Chondrocyte (in vitro differentiated cells): ENCODE measurements at regions not wholly inside any gene's neighbourhood (a gene's known extent, or its start where the extent isn't known, plus 50 kb on each side); places are given as distances from the start of the nearest gene placed in this dataset.

ENCODE experiments used
- DNase-seq: peaks from one replicate; pipeline ENCODE4 v3.0.0; 2021; ENCODE audit warnings: mixed read lengths, low spot score
- H3K27ac Mint-ChIP-seq: one replicate; pipeline ENCODE4 v1.8.0; 2021; ENCODE audit warnings: mild to moderate bottlenecking, moderate library complexity, mixed read lengths; ENCODE audit not compliant: unreplicated experiment
- H3K27me3 Mint-ChIP-seq: 2 replicates; pipeline ENCODE4 v1.8.0; 2021; ENCODE audit warnings: low read depth, mixed read lengths
- H3K36me3 Mint-ChIP-seq: 2 replicates; pipeline ENCODE4 v1.8.0; 2021; ENCODE audit warnings: low read depth, mixed read lengths
- H3K4me1 Mint-ChIP-seq: 2 replicates; pipeline ENCODE4 v1.8.0; 2021; ENCODE audit warnings: low read depth, mild to moderate bottlenecking, mixed read lengths
- H3K4me3 Mint-ChIP-seq: one replicate; pipeline ENCODE4 v1.8.0; 2021; ENCODE audit warnings: mild to moderate bottlenecking, moderate library complexity, mixed read lengths; ENCODE audit not compliant: unreplicated experiment
- H3K9me3 Mint-ChIP-seq: 2 replicates; pipeline ENCODE4 v1.8.0; 2021; ENCODE audit warnings: low read depth, mixed read lengths
- TF ChIP-seq, protein P1 (sequence below): fragments of 200-600 bp; sonication (generic); IDR thresholded peaks from 2 replicates; pipeline ENCODE4 v1.5.0; 2021; ENCODE audit warnings: antibody characterized with exemption, mild to moderate bottlenecking, moderate library complexity

DNA sequence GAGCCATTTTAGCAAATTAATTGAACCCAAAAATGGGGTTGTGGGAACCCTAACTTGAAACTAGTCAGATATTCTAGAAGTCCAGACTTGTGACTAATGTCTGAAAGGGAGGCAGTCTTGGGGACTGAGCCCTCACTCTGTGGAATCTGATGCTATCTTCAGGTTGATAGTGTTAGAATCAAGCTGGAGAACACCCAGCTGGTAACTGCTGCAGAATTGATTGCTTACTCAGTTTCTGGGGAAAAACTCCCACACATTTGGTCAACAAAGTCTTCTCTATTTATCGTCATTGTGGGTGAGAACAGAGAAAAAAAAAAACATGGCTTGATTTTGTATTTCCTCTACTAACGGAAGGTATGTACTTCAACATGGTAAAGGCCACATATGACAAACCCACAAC lies 1925.8 kb upstream of the CELF4 start:
- no peaks in the 10 kb centered on the region for H3K4me1 Mint-ChIP-seq
- no peaks in the 10 kb centered on the region for H3K27me3 Mint-ChIP-seq
- H3K4me3 Mint-ChIP-seq = no peak overlapping the region

DNA sequence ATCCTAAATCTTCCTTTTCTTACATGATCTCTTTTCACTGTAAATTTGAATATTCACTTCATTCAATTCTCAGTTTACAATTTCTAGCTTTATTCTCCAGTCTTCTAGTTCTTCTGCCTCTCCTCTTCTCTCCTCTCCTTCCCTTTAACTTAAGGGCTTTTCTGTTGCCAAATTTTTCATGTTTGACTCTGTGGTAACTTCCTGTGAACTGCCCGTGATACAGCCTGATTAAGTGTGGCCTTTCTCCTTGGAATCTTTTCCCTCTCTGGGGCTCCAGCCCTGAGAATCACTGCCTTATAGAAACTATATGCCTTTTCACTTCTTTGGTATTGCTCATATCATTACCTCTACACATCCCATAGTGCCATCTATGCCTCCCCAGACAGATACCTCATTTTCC lies 1923.8 kb upstream of the CELF4 start:
- no peak overlapping the region for H3K4me3 Mint-ChIP-seq
- TF ChIP-seq, protein P1, sequence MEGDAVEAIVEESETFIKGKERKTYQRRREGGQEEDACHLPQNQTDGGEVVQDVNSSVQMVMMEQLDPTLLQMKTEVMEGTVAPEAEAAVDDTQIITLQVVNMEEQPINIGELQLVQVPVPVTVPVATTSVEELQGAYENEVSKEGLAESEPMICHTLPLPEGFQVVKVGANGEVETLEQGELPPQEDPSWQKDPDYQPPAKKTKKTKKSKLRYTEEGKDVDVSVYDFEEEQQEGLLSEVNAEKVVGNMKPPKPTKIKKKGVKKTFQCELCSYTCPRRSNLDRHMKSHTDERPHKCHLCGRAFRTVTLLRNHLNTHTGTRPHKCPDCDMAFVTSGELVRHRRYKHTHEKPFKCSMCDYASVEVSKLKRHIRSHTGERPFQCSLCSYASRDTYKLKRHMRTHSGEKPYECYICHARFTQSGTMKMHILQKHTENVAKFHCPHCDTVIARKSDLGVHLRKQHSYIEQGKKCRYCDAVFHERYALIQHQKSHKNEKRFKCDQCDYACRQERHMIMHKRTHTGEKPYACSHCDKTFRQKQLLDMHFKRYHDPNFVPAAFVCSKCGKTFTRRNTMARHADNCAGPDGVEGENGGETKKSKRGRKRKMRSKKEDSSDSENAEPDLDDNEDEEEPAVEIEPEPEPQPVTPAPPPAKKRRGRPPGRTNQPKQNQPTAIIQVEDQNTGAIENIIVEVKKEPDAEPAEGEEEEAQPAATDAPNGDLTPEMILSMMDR = no peak
- no peaks in the 10 kb centered on the region for H3K4me1 Mint-ChIP-seq
- no peaks in the 10 kb centered on the region for H3K36me3 Mint-ChIP-seq
- H3K9me3 Mint-ChIP-seq = no peaks in the 10 kb centered on the region
- no peak overlapping the region for H3K27ac Mint-ChIP-seq
- no peak for DNase-seq
- H3K27me3 Mint-ChIP-seq = no peaks in the 10 kb centered on the region

More for the DNA sequence above, 1925.8 kb upstream of the CELF4 start:
- Mint-ChIP-seq H3K36me3 (no peaks in the 10 kb centered on the region), H3K27ac (no peak overlapping the region), H3K9me3 (no peaks in the 10 kb centered on the region)
- TF ChIP-seq, protein P1 = no peak
- DNase-seq = no peak

DNA sequence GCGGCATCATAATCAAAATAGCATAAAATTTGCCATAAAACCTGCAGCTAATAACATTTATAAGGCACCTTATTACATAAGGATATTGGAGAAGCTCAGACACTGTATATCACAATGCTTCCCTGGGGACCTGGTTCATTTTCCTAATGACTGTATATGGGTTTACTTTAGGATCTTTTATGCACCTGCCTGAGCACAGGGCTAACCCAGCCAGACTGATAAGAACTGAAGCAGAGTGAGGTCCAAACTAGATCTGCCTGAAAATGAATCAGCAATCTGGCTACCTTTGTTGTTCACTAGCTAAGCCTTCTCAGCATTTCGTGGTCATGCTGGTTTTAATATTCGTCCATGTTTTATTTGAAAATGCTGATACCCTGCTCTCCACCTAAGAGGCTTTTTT lies 1922.3 kb upstream of the CELF4 start:
- no peak overlapping the region for H3K4me3 Mint-ChIP-seq
- H3K36me3 Mint-ChIP-seq = no peaks in the 10 kb centered on the region
- DNase-seq = no peak
- TF ChIP-seq, protein P1 = no peak
- no peaks in the 10 kb centered on the region for H3K27me3 Mint-ChIP-seq
- no peak overlapping the region for H3K27ac Mint-ChIP-seq
- H3K9me3 Mint-ChIP-seq = no peaks in the 10 kb centered on the region
- peaks cover 4% of the 10 kb centered on the region for H3K4me1 Mint-ChIP-seq

DNA sequence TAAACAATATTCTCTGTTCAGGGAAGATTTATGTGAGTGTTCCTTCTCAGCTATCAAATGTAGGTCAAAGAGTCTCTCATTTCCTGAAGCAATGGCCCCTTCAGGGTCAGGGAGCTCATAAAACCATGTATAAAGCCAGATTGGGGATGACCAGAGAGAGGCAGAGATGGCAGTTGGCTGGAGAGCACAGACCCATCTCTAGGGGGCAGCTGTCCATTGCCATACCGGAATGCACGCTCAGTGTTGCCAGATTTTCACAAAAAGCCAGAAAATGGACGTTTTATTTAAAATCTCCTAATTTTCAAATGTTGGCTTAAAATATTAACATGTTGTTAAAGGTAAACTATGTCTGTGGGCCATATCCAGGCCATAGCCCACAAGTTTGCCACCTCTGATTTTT lies 1920.7 kb upstream of the CELF4 start:
- no peak overlapping the region for H3K4me3 Mint-ChIP-seq
- TF ChIP-seq, protein P1 = peak; percentile 38
- no peaks in the 10 kb centered on the region for H3K9me3 Mint-ChIP-seq
- peaks cover 4% of the 10 kb centered on the region for H3K4me1 Mint-ChIP-seq
- H3K27me3 Mint-ChIP-seq = no peaks in the 10 kb centered on the region
- no peaks in the 10 kb centered on the region for H3K36me3 Mint-ChIP-seq
- H3K27ac Mint-ChIP-seq = no peak overlapping the region
- DNase-seq = no peak

DNA sequence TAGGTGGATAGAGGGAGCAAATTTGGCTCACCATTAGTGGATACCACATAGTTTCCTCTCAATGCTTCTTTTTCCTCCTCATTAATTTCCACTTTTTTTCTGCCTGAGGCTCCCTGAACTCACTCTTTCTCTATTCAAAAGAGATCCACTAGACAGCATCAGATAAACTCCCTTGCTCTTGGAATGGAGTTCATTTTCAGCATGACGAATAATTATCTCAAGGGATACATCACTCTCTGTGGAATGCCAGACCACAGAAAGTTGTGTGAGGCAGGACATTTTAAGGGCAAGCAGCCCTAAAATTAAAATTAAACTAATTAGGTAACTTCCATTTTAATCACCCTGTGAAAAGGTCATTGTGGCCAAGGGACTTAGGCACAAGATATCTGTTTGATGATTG lies 1920.1 kb upstream of the CELF4 start:
- no peaks in the 10 kb centered on the region for H3K27me3 Mint-ChIP-seq
- peaks cover 6% of the 10 kb centered on the region for H3K4me1 Mint-ChIP-seq
- H3K4me3 Mint-ChIP-seq = no peak overlapping the region
- no peaks in the 10 kb centered on the region for H3K9me3 Mint-ChIP-seq
- H3K27ac Mint-ChIP-seq = no peak overlapping the region
- no peak for DNase-seq
- TF ChIP-seq, protein P1 = no peak
- no peaks in the 10 kb centered on the region for H3K36me3 Mint-ChIP-seq
